Neural cell (in vitro differentiated cells): ENCODE measurements at regions not wholly inside any gene's neighbourhood (a gene's known extent, or its start where the extent isn't known, plus 50 kb on each side); places are given as distances from the start of the nearest gene placed in this dataset.

Experiments
- H2AFZ ChIP-seq: fragments of 200-600, 300-800 bp; sonication (generic), shearing (Covaris generic); 2 replicates; pipeline ENCODE4 v1.6.0; 2014; ENCODE audit warnings: low read depth, mild to moderate bottlenecking, antibody characterized with exemption, low read length, moderate library complexity
- H3F3A ChIP-seq: fragments of 200-600 bp; shearing (Covaris generic); 2 replicates; pipeline ENCODE4 v1.6.1; 2016; ENCODE audit warnings: mild to moderate bottlenecking, moderate library complexity, mixed read lengths, antibody characterized with exemption, low read length; ENCODE audit not compliant: insufficient read depth, poor library complexity, severe bottlenecking
- H3K27ac ChIP-seq: fragments of 200-600, 300-800 bp; sonication (generic), shearing (Covaris generic); 2 replicates; pipeline ENCODE4 v1.5.1; 2014; ENCODE audit warnings: mild to moderate bottlenecking, low read length, moderate library complexity
- H3K27me3 ChIP-seq: fragments of 300-800, 200-600 bp; sonication (generic), shearing (Covaris generic); 2 replicates; pipeline ENCODE4 v1.6.0; 2014; ENCODE audit warnings: mild to moderate bottlenecking, low read depth, low read length, moderate library complexity; ENCODE audit not compliant: insufficient read depth
- H3K36me3 ChIP-seq: fragments of 300-800, 200-600 bp; sonication (generic), shearing (Covaris generic); 2 replicates; pipeline ENCODE4 v1.5.1; 2014; ENCODE audit warnings: mild to moderate bottlenecking, antibody characterized with exemption, low read length, moderate library complexity; ENCODE audit not compliant: insufficient read depth
- H3K4me2 ChIP-seq: fragments of 300-800, 200-600 bp; sonication (generic), shearing (Covaris generic); 2 replicates; pipeline ENCODE4 v1.6.0; 2014; ENCODE audit warnings: mild to moderate bottlenecking, low read length
- H3K4me3 ChIP-seq: fragments of 300-800, 200-600 bp; sonication (generic), shearing (Covaris generic); 2 replicates; pipeline ENCODE4 v1.5.1; 2014; ENCODE audit warnings: mild to moderate bottlenecking, low read length, moderate library complexity
- H3K79me2 ChIP-seq: fragments of 200-600 bp; shearing (Covaris generic); replicated peaks from 2 replicates; pipeline ENCODE4 v1.6.0; 2014; ENCODE audit warnings: mild to moderate bottlenecking, low read length, moderate library complexity; ENCODE audit not compliant: insufficient read depth
- H3K9ac ChIP-seq: fragments of 300-800, 200-600 bp; sonication (generic), shearing (Covaris generic); 2 replicates; pipeline ENCODE4 v1.6.1; 2016; ENCODE audit warnings: mild to moderate bottlenecking, low read length, mixed read lengths
- H3K9me2 ChIP-seq: fragments of 200-600 bp; shearing (Covaris generic); 2 replicates; pipeline ENCODE4 v1.6.1; 2016; ENCODE audit warnings: mild to moderate bottlenecking, low read length, mixed read lengths; ENCODE audit not compliant: insufficient read depth
- H3K9me3 ChIP-seq: fragments of 200-600, 300-800 bp; sonication (generic), shearing (Covaris generic); 2 replicates; pipeline ENCODE4 v1.6.1; 2016; ENCODE audit warnings: mild to moderate bottlenecking, mixed run types, low read length, moderate library complexity, mixed read lengths
- H4K20me1 ChIP-seq: fragments of 200-600 bp; shearing (Covaris generic); 2 replicates; pipeline ENCODE4 v1.6.1; 2016; ENCODE audit warnings: mild to moderate bottlenecking, mixed run types; ENCODE audit not compliant: insufficient read depth
- CTCF ChIP-seq: fragments of 450-650 bp; IDR thresholded peaks from 2 replicates; pipeline ENCODE4 v1.5.1; 2014; ENCODE audit warnings: antibody characterized with exemption, mild to moderate bottlenecking, moderate library complexity; ENCODE audit not compliant: poor library complexity, severe bottlenecking
- EP300 ChIP-seq: fragments of 450-650 bp; conservative IDR thresholded peaks from 2 replicates; pipeline ENCODE4 v1.6.1; 2014; ENCODE audit warnings: antibody characterized with exemption, mild to moderate bottlenecking, moderate library complexity; ENCODE audit not compliant: poor library complexity, severe bottlenecking
- EZH2 ChIP-seq: fragments of 200-600, 300-800 bp; shearing (Covaris generic), sonication (generic); IDR thresholded peaks from 2 replicates; pipeline ENCODE4 v1.6.1; 2014; ENCODE audit warnings: antibody characterized with exemption, low read length, borderline replicate concordance, mild to moderate bottlenecking; ENCODE audit not compliant: insufficient read depth, poor library complexity, severe bottlenecking
- MXI1 ChIP-seq: fragments of 450-650 bp; conservative IDR thresholded peaks from 2 replicates; pipeline ENCODE4 v1.6.1; 2014; ENCODE audit warnings: antibody characterized with exemption, mild to moderate bottlenecking; ENCODE audit not compliant: poor library complexity, severe bottlenecking
- POLR2AphosphoS5 ChIP-seq: IDR thresholded peaks from 2 replicates; pipeline ENCODE4 v1.6.1; 2012
- RAD21 ChIP-seq: fragments of 450-650 bp; conservative IDR thresholded peaks from 2 replicates; pipeline ENCODE4 v1.6.1; 2014; ENCODE audit warnings: antibody characterized with exemption, mild to moderate bottlenecking, moderate library complexity
- SMC3 ChIP-seq: fragments of 450-650 bp; conservative IDR thresholded peaks from 2 replicates; pipeline ENCODE4 v1.6.1; 2014; ENCODE audit warnings: antibody characterized with exemption, mild to moderate bottlenecking, moderate library complexity; ENCODE audit not compliant: poor library complexity
- TAF1 ChIP-seq: IDR thresholded peaks from 2 replicates; pipeline ENCODE4 v1.6.1; 2012; ENCODE audit warnings: low read depth
- TF ChIP-seq, protein P1 (sequence below): IDR thresholded peaks from 2 replicates; pipeline ENCODE4 v1.6.1; 2012; ENCODE audit warnings: borderline replicate concordance

GRCh38 chr6:114714836-114715507 is 372.1 kb upstream of the HS3ST5 start:
- H3K27ac ChIP-seq: no peak overlapping the region
- no peak overlapping the region for H3K9ac ChIP-seq
- H3K9me2 ChIP-seq: no peaks in the 10 kb centered on the region
- H3K4me2 ChIP-seq: no peak overlapping the region
- H2AFZ ChIP-seq: no peak overlapping the region
- H3F3A ChIP-seq: no peaks in the 10 kb centered on the region
- H3K27me3 ChIP-seq: no peaks in the 10 kb centered on the region
- TF ChIP-seq EP300 (no peak), RAD21 (no peak), EZH2 (no peak), SMC3 (no peak), TAF1 (no peak), CTCF (no peak), POLR2AphosphoS5 (no peak), MXI1 (no peak)
- TF ChIP-seq, protein P1, sequence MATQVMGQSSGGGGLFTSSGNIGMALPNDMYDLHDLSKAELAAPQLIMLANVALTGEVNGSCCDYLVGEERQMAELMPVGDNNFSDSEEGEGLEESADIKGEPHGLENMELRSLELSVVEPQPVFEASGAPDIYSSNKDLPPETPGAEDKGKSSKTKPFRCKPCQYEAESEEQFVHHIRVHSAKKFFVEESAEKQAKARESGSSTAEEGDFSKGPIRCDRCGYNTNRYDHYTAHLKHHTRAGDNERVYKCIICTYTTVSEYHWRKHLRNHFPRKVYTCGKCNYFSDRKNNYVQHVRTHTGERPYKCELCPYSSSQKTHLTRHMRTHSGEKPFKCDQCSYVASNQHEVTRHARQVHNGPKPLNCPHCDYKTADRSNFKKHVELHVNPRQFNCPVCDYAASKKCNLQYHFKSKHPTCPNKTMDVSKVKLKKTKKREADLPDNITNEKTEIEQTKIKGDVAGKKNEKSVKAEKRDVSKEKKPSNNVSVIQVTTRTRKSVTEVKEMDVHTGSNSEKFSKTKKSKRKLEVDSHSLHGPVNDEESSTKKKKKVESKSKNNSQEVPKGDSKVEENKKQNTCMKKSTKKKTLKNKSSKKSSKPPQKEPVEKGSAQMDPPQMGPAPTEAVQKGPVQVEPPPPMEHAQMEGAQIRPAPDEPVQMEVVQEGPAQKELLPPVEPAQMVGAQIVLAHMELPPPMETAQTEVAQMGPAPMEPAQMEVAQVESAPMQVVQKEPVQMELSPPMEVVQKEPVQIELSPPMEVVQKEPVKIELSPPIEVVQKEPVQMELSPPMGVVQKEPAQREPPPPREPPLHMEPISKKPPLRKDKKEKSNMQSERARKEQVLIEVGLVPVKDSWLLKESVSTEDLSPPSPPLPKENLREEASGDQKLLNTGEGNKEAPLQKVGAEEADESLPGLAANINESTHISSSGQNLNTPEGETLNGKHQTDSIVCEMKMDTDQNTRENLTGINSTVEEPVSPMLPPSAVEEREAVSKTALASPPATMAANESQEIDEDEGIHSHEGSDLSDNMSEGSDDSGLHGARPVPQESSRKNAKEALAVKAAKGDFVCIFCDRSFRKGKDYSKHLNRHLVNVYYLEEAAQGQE: no peak
- H3K79me2 ChIP-seq: no peaks in the 10 kb centered on the region
- no peaks in the 10 kb centered on the region for H3K9me3 ChIP-seq
- H4K20me1 ChIP-seq: no peaks in the 10 kb centered on the region
- no peak overlapping the region for H3K4me3 ChIP-seq
- no peaks in the 10 kb centered on the region for H3K36me3 ChIP-seq

DNA sequence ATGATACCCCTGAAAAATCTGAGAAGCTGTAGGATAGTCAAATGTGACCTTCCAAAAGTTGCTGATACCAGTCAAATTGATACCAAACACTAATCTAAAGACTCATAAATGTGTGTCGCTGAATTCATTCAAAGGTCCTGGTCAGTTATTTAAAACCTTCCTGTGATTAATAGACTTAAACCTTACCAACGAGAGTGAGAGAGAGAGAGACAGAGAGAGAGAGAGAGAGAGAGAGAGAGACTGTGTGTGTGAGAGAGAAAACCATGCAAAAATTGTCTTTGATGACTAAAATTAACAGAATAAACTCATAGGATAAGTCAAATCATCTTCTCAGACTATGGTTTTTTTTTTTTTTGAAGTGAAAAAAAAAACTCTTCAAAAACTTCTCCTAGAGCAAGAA is 370.9 kb upstream of the HS3ST5 start:
- TF ChIP-seq, protein P1: no peak
- no peak for TF ChIP-seq EZH2
- no peak for TF ChIP-seq CTCF
- no peak for TF ChIP-seq MXI1
- Histone ChIP-seq H3K9ac (no peak overlapping the region), H3K4me3 (no peak overlapping the region), H3K9me3 (no peaks in the 10 kb centered on the region), H3K36me3 (no peaks in the 10 kb centered on the region), H3F3A (no peaks in the 10 kb centered on the region), H3K27ac (no peak overlapping the region), H3K9me2 (no peaks in the 10 kb centered on the region), H3K79me2 (no peaks in the 10 kb centered on the region), H4K20me1 (no peaks in the 10 kb centered on the region), H3K27me3 (no peaks in the 10 kb centered on the region), H2AFZ (no peak overlapping the region), H3K4me2 (no peak overlapping the region)
